GM12865 (cell line): ENCODE measurements at regions not wholly inside any gene's neighbourhood (a gene's known extent, or its start where the extent isn't known, plus 50 kb on each side); places are given as distances from the start of the nearest gene placed in this dataset.

ENCODE experiments used
- DNase-seq: peaks from one replicate; pipeline ENCODE4 v3.0.0; 2010; ENCODE audit warnings: low read depth
- H3K4me3 ChIP-seq: 2 replicates; pipeline ENCODE4 v1.5.1; 2011; ENCODE audit warnings: mild to moderate bottlenecking, low read depth, low read length, control low read depth
- TF ChIP-seq, protein P1 (sequence below): IDR thresholded peaks from 2 replicates; pipeline ENCODE4 v1.5.1; 2011; ENCODE audit warnings: low read length, control low read depth, low read depth, inconsistent platforms; ENCODE audit not compliant: insufficient read depth; ENCODE audit errors: missing control alignments

DNA sequence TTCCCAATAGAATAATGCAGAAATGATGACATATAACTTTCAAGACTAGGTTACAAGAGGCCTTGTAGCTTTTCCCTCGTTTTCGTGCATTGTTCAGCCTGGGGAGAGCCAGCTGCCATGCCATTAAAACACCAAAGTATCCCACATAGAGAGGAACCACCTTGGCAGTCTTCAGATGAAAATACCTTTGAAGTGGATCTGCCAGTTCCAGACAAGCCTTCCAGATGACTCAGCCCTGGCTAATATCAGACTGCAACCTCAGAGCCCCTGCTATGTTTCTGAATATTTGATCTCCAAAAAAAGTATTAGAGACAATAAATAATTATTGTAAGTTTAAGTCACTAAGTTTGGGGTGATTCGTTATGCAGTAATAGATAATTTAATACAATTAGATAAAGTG, 294.3 kb upstream of the GBE1 start:
- no peak overlapping the region for H3K4me3 ChIP-seq
- TF ChIP-seq, protein P1, sequence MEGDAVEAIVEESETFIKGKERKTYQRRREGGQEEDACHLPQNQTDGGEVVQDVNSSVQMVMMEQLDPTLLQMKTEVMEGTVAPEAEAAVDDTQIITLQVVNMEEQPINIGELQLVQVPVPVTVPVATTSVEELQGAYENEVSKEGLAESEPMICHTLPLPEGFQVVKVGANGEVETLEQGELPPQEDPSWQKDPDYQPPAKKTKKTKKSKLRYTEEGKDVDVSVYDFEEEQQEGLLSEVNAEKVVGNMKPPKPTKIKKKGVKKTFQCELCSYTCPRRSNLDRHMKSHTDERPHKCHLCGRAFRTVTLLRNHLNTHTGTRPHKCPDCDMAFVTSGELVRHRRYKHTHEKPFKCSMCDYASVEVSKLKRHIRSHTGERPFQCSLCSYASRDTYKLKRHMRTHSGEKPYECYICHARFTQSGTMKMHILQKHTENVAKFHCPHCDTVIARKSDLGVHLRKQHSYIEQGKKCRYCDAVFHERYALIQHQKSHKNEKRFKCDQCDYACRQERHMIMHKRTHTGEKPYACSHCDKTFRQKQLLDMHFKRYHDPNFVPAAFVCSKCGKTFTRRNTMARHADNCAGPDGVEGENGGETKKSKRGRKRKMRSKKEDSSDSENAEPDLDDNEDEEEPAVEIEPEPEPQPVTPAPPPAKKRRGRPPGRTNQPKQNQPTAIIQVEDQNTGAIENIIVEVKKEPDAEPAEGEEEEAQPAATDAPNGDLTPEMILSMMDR, result no peak
- DNase-seq, result no peak

- TF ChIP-seq, protein P1, result no peak
- no peak for DNase-seq
- no peak overlapping the region for H3K4me3 ChIP-seq
These were observed 293.4 kb upstream of the GBE1 start for GRCh38 chr3:82054849-82055248.

GRCh38 chr3:82053236-82053635, 291.8 kb upstream of the GBE1 start:
- TF ChIP-seq, protein P1, result no peak
- H3K4me3 ChIP-seq, result no peak overlapping the region
- DNase-seq, result no peak

GRCh38 chr3:82050382-82050781, 288.9 kb upstream of the GBE1 start:
- TF ChIP-seq, protein P1, result no peak
- H3K4me3 ChIP-seq, result no peak overlapping the region
- no peak for DNase-seq

- TF ChIP-seq, protein P1, result no peak
- DNase-seq, result no peak
- no peak overlapping the region for H3K4me3 ChIP-seq
These were observed 287.3 kb upstream of the GBE1 start for GRCh38 chr3:82048711-82049110.

DNA sequence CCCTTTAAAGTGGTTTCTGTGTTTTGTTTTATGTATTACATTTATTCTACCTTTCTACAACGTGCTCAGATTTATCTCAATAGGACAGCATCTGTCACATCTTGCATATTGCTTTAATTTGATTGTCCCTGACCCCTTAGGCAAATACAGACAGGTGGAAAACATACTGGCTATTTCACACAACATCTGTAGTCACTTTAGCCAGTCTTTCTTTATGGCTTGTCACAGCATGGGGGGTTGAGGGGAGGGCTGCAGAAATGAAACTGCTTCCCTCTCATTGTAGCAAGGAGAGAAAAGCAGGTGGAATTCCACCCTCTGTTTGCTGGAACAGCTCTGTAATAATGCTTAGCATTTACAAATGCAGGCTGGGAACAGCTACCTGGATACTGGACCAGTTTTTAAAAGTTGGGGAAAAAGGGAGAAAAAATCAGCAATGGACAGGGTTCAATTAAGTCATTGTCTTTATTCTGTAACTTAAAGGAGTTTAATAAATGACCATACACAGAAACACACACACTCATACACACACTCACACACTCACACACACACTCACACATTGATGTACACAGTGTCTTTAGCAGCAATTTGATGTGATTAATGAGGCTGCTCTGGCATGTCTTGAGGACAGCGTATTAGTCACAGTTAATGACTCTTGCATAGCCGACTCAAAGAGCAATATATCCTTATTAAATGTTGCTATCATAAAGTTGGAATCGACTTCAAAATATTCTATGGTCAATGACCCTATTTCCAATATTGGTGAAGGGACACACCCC, 283.7 kb upstream of the GBE1 start:
- TF ChIP-seq, protein P1, result no peak
- H3K4me3 ChIP-seq, result no peak overlapping the region
- DNase-seq, result no peak

DNA sequence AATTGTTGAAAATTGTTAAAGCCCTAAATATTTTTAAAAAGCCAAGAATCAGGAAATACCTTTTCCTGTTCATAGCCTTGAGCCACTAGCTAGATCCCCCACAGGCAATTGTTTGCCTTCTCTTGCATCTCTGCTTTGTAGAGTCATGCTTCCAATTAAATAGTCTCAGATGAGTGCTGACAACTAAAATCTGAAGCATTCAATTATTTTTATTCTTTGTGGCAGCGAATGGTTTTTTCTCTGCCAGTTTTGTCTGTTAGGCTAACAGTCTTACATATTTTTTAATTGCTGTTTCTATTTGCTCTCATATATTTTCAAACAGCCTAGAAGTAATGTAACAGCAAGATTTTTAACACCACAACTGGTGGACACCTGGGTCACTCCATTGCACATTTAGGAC, 277.1 kb upstream of the GBE1 start:
- no peak for DNase-seq
- TF ChIP-seq, protein P1, result no peak
- no peak overlapping the region for H3K4me3 ChIP-seq
